ENCODE measurements at regions not wholly inside any gene's neighbourhood (a gene's known extent, or its start where the extent isn't known, plus 50 kb on each side); places are given as distances from the start of the nearest gene placed in this dataset.

DNA sequence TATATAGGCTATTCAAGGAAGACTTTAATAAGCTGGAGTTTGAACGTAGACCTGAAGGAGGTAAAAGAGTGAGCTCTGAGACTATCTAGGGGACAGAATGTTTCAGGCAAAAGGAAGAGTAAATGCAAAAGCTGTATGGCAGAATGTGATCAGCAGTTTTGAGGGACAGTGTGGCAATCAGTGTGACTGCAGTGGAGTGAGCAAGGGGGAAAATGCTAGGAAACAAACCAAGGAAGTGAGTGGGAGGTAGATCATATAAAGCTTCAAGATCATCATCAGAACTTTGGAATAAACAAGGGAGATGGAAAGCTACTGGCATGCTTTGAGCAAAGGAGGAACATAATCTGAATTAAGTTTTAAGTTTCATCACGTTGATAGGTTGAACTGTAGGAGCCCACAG is 67.5 kb upstream of the BTG1 start:
- peaks cover 26% of the 10 kb centered on the region for H3K36me3 Mint-ChIP-seq
- H3K4me1 Mint-ChIP-seq, result peaks cover 32% of the 10 kb centered on the region
- H3K9me3 Mint-ChIP-seq, result peaks cover 14% of the 10 kb centered on the region
- CTCF ChIA-PET, result interaction anchor here (1.3 kb wide), 1 partner anchor 195 kb away, joined by 3 read pairs; no protein-coding TSS in a partner anchor
- H3K27me3 Mint-ChIP-seq, result no peaks in the 10 kb centered on the region
- H3K27ac Mint-ChIP-seq, result no peak overlapping the region
- DNase-seq, result no peak
- no peak overlapping the region for H3K4me3 Mint-ChIP-seq

DNA sequence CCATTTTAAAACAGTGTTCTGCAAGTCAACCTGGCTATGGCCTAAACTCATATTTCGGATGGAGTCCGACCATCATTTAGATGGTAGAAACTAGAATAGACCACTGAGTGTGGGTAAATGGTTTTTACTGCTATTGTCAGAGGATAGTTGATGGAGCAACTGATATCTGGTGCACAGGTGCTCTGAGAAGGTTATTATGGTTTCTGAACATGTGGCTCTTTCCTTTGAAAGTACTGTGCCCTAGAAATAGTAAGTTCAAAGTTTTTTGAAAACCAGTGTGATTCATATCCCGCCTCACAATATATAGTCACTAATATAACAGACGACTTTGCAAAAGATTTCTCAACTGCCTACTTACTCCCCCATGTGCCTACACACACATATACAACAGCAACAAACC is 64.4 kb upstream of the BTG1 start:
- Mint-ChIP-seq H3K36me3 (peaks cover 30% of the 10 kb centered on the region), H3K4me3 (peak overlapping the region; percentile 52), H3K27ac (peak overlapping the region; percentile 98), H3K27me3 (no peaks in the 10 kb centered on the region), H3K4me1 (peaks cover 43% of the 10 kb centered on the region), H3K9me3 (peaks cover 14% of the 10 kb centered on the region)
- CTCF ChIA-PET, result interaction anchor here (0.6 to 1.6 kb wide), 10 partner anchors 64 to 828 kb away, joined by 3 to 8 read pairs (median 5); partner anchors contain the start of gene BTG1
- no peak for DNase-seq

DNA sequence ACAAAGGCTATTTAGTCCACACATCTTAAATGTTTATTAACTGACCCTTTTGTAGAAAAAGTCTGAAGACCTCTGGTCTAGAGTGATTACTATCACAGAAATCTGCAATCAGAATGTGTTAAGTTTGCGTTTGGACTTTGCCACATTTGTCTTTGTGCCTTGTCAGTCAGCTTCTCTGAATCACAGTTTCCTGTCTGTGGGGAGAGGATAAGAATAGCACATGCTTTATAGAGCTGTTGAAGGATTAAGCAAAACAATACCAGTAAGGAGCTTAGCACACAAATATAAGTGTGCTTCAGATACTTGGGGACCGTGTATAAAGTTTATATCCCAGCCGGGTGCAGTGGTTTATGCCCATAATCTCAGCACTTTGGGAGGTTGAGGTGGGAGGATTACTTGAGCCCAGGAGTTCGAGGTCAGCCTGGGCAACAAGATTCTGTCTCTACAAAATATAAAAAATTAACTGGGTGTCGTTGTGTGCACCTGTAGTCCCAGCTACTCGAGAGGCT is 63.0 kb upstream of the BTG1 start:
- DNase-seq, result no peak
- CTCF ChIA-PET, result interaction anchor here (1.1 to 1.5 kb wide), 2 partner anchors 63 to 354 kb away, joined by 4 to 7 read pairs; partner anchors contain the start of gene BTG1
- peak overlapping the region; percentile 98 for H3K27ac Mint-ChIP-seq
- H3K9me3 Mint-ChIP-seq, result peaks cover 11% of the 10 kb centered on the region
- H3K27me3 Mint-ChIP-seq, result no peaks in the 10 kb centered on the region
- peak overlapping the region; percentile 51 for H3K4me3 Mint-ChIP-seq
- peaks cover 26% of the 10 kb centered on the region for H3K36me3 Mint-ChIP-seq
- H3K4me1 Mint-ChIP-seq, result peaks cover 40% of the 10 kb centered on the region

DNA sequence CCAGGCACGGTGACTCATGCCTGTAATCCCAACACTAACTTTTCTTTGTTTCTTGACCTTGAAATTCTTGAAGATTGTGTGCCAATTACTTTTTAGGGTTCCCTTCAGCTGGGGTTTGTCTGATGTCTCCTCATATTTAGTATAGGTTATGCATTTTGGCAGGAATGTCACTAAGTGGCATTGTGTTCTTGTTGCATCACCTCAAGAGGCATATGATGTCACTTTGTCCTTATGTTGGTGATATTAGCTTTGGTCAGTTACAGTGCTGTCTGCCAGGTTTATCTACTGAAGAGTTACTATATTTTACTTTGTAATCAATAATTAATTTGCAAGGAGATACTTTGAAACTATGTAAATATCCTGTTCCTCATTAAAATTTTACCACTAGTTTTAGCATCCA is 61.0 kb upstream of the BTG1 start:
- Mint-ChIP-seq H3K9me3 (peaks cover 8% of the 10 kb centered on the region), H3K4me3 (no peak overlapping the region), H3K4me1 (peaks cover 40% of the 10 kb centered on the region), H3K36me3 (peaks cover 20% of the 10 kb centered on the region), H3K27me3 (no peaks in the 10 kb centered on the region), H3K27ac (no peak overlapping the region)
- DNase-seq, result no peak
- CTCF ChIA-PET, result interaction anchor here (0.6 to 1.4 kb wide), 3 partner anchors 63 to 197 kb away, joined by 3 read pairs; no protein-coding TSS in a partner anchor

DNA sequence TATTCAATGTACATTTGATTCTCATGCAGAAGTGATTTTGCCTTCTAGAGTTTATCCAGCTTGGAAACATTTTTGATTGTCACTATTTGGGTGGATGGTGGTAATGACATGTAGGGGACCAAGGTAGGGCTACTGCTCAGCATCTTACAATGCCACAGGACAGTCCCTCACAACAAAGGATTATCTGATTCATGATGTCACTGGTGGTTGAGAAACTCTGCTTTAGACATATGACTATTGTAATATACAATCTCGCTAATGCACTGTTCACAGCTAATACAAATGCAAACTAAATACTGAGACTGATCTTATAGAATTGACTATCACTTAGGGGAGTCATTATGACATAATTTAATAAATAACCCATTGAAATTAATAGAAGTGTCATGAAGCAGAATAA is 60.4 kb upstream of the BTG1 start:
- CTCF ChIA-PET, result interaction anchor here (1.4 kb wide), 1 partner anchor 62 kb away, joined by 3 read pairs; no protein-coding TSS in a partner anchor
- Mint-ChIP-seq H3K9me3 (peaks cover 6% of the 10 kb centered on the region), H3K4me3 (no peak overlapping the region), H3K27me3 (no peaks in the 10 kb centered on the region), H3K4me1 (peaks cover 43% of the 10 kb centered on the region), H3K36me3 (peaks cover 18% of the 10 kb centered on the region), H3K27ac (no peak overlapping the region)
- DNase-seq, result no peak

DNA sequence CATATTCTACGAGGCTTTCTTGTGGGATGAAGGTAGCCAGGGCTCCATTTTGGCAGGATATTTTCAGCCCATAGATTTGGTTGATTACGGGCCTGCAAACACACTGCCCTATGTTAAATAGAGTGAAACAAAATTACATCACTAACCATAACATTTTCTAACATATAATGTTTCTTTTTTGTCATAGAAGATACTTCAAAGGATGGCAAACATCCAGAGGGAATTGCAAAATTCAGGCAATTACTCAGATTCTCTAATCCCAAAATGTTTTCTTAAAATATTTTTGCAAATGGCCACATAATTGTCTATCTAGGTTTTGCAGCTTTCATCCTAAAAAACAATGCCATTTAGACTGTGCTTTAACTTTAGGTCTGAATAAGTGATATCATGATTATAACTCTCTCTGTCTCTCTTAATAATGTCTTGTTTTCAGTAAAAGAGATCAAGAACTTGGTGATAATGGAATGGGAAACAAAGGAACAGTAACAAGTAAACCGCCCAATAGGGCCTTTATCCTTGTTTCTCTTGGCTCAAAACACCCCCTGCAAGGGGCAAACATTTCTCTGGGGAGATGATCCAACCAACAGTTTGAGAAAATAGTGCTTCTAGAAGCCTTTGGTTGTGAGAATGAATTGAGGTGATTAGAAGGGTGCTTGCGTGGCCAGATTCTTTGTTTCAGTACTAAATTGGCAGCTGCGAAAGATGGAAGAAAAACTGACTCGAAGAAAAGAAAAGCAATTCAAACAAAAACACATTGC is 54.4 kb upstream of the BTG1 start:
- H3K4me1 Mint-ChIP-seq, result peaks cover 4% of the 10 kb centered on the region
- no peak overlapping the region for H3K4me3 Mint-ChIP-seq
- H3K36me3 Mint-ChIP-seq, result peaks cover 10% of the 10 kb centered on the region
- H3K27me3 Mint-ChIP-seq, result no peaks in the 10 kb centered on the region
- H3K9me3 Mint-ChIP-seq, result peaks cover 12% of the 10 kb centered on the region
- CTCF ChIA-PET, result no interaction called here
- H3K27ac Mint-ChIP-seq, result no peak overlapping the region
- no peak for DNase-seq

DNA sequence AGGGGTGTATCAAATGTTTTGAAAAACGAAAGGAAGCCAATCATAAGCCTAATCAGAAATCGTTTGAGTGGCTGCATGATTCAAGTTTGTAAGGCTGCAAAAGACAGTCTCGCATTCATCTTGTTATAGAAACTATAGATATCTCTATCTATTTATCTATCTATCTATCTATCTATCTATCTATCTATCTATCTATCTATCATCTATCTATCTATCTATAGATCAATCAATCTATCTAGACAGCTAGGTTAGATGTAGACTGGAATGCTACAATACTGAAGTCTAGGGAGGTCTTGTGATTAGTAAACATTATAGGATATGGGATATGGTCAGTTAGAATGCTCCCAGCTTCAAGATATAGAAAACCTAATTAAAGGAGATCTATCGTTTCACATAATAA is 52.2 kb upstream of the BTG1 start:
- Mint-ChIP-seq H3K4me3 (no peak overlapping the region), H3K27me3 (no peaks in the 10 kb centered on the region), H3K9me3 (peaks cover 12% of the 10 kb centered on the region), H3K27ac (no peak overlapping the region), H3K4me1 (peaks cover 4% of the 10 kb centered on the region), H3K36me3 (peaks cover 10% of the 10 kb centered on the region)
- CTCF ChIA-PET, result no interaction called here
- DNase-seq, result no peak

DNA sequence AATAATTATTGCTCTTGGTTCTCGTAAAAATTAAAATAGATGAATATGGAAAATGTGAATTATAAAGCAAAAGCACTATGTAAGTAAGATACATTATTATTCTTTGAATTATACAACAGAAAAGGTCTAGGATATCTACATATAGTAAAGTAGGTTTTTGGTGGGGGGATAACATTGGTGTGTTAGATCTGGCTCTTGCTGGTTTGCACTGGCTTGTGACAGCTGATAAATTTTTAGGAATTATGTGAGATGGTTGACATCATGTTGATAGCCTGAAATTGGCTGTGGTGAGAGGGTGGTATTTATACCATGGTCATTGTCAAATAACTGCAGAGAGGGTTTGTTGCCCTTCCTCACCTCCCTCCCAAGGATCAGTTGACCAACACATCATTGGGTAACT is 50.7 kb upstream of the BTG1 start:
- no peak overlapping the region for H3K27ac Mint-ChIP-seq
- peaks cover 11% of the 10 kb centered on the region for H3K4me1 Mint-ChIP-seq
- peaks cover 12% of the 10 kb centered on the region for H3K9me3 Mint-ChIP-seq
- peaks cover 10% of the 10 kb centered on the region for H3K36me3 Mint-ChIP-seq
- H3K4me3 Mint-ChIP-seq, result no peak overlapping the region
- CTCF ChIA-PET, result interaction anchor here (0.6 to 1.2 kb wide), 2 partner anchors 212 to 411 kb away, joined by 3 to 4 read pairs; no protein-coding TSS in a partner anchor
- no peak for DNase-seq
- H3K27me3 Mint-ChIP-seq, result no peaks in the 10 kb centered on the region

All from activated naive CD4-positive, alpha-beta T cell treated with anti-CD3 and anti-CD28 coated beads, Interleukin-2, amount 10 ng/mL, durations not matched to agents 7 days and 5 days (primary cell).